ENCODE measurements at regions not wholly inside any gene's neighbourhood (a gene's known extent, or its start where the extent isn't known, plus 50 kb on each side); places are given as distances from the start of the nearest gene placed in this dataset.

DNA sequence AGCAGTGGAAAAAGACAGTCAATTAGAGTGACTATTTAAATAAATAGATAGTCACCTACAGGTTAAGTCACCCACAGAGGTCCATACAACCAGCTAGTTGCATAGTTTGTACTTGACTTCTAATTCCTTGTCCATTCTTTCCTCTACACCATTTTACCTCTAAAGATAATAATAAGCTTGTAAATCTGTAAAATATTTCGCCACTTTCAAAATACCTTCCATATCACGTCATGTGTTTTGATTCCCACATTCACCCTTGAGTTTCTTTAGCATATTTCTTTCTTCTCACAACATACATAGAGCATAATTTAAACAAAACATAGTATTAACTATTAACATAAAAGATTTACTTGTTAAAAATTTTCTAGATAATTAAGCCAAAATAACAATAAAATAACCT is 689.6 kb downstream of the MECOM start:
- no peak overlapping the region for H3K4me3 ChIP-seq (ENCODE audit: low read depth, low read length)
- no peak for DNase-seq (ENCODE audit: low read depth)
- TF ChIP-seq, protein P1, sequence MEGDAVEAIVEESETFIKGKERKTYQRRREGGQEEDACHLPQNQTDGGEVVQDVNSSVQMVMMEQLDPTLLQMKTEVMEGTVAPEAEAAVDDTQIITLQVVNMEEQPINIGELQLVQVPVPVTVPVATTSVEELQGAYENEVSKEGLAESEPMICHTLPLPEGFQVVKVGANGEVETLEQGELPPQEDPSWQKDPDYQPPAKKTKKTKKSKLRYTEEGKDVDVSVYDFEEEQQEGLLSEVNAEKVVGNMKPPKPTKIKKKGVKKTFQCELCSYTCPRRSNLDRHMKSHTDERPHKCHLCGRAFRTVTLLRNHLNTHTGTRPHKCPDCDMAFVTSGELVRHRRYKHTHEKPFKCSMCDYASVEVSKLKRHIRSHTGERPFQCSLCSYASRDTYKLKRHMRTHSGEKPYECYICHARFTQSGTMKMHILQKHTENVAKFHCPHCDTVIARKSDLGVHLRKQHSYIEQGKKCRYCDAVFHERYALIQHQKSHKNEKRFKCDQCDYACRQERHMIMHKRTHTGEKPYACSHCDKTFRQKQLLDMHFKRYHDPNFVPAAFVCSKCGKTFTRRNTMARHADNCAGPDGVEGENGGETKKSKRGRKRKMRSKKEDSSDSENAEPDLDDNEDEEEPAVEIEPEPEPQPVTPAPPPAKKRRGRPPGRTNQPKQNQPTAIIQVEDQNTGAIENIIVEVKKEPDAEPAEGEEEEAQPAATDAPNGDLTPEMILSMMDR (IDR thresholded peaks at IDR 0.05; ENCODE audit: insufficient read depth, low read depth, low read length), result no peak

DNA sequence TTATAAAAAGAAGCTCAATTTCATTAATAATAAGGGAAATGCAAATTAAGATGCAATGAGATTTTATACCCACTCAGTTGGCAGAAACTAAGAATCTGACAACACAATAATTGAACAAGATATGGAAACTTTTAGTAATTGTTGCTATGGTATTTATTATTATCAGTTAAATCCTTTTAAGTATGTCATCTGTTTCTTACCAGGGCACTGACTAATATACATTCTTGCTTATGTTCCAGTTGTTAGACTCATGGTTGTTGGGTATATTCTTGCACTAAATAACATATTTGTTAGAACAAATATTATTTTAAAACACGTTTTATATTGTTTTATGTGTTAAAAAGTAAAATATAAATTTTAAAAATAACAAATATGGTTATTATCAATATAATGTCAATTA is 690.3 kb downstream of the MECOM start:
- TF ChIP-seq, protein P1 (IDR thresholded peaks at IDR 0.05; ENCODE audit: insufficient read depth, low read depth, low read length), result no peak
- no peak overlapping the region for H3K4me3 ChIP-seq (ENCODE audit: low read depth, low read length)
- no peak for DNase-seq (ENCODE audit: low read depth)

DNA sequence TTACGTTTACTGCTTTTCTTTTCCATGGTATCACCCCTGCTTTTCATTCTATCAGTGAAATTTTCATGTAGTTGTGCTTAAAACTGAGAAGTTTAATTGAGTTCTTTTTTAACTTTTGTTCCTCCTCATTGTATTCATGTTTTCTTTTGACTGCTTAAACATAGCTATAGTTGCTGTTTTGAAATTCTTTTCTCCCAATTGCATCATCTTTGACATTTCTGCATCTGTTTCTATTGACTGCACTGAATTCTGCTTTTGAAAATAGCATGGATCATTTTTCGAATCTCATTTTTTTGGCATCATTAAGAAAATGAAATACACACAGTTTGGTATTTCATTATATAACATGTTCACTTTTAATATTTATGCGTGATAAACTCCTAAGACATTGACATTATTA is 694.9 kb downstream of the MECOM start:
- TF ChIP-seq, protein P1 (IDR thresholded peaks at IDR 0.05; ENCODE audit: insufficient read depth, low read depth, low read length), result no peak
- no peak overlapping the region for H3K4me3 ChIP-seq (ENCODE audit: low read depth, low read length)
- DNase-seq (ENCODE audit: low read depth), result peak; percentile 7

DNA sequence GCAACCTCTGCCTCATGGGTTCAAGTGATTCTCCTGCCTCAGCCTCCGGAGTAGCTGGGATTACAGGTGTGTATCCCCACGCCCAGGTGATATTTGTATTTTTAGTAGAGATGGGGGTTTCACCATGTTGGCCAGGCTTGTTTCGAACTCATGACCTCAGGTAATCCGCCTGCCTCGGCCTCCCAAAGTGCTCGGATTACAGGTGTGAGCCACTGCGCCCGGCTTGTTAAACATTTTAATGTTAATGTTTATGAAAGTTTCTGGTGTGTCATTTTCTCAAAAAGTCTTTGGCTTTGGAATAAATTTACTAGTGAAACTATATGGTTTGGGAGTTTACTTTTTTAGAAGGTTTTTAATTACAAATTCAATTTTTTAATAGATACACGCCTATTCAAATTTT is 698.8 kb downstream of the MECOM start:
- H3K4me3 ChIP-seq (ENCODE audit: low read depth, low read length), result no peak overlapping the region
- DNase-seq (ENCODE audit: low read depth), result no peak
- TF ChIP-seq, protein P1 (IDR thresholded peaks at IDR 0.05; ENCODE audit: insufficient read depth, low read depth, low read length), result no peak

DNA sequence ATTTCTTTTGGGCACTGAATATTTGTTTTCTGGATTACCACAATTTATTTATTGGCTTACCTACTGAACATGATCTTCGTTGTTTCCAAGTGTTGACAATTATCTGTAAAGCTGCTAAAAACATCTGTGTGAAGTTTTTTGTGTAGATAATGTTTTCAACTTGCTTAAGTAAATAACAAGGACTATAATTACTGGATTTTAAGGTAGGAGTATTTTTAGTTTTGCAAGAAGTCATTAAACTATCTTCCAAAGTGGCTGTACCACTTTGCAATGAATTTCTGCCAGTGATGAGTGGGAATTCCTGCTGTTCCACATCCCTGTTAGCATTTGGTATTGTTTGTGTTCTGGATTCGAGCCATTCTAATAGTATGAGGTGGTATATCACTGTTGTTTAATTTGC is 702.2 kb downstream of the MECOM start:
- DNase-seq (ENCODE audit: low read depth), result no peak

DNA sequence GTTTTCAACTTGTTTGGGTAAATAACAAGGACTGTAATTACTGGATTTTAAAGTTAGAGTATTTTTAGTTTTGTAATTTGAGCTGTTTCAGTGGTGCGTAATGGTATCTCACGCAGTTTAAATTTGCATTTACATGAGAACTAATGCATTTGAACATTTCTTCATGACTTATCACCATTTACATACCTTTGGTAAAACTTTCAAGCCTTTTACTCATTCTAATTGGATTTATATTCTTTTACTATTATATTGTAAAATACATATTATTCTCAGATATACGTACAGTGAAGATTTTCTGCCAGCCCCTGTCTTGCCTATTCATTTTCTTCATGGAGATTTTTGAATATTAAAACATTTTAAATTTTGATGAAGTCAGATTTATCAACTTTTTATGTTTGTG is 703.8 kb downstream of the MECOM start:
- no peak for DNase-seq (ENCODE audit: low read depth)
- TF ChIP-seq, protein P1 (IDR thresholded peaks at IDR 0.05; ENCODE audit: insufficient read depth, low read depth, low read length), result no peak
- no peak overlapping the region for H3K4me3 ChIP-seq (ENCODE audit: low read depth, low read length)

More for the DNA sequence above, 702.2 kb downstream of the MECOM start:
- TF ChIP-seq, protein P1 (IDR thresholded peaks at IDR 0.05; ENCODE audit: insufficient read depth, low read depth, low read length), result no peak
- H3K4me3 ChIP-seq (ENCODE audit: low read depth, low read length), result no peak overlapping the region

DNA sequence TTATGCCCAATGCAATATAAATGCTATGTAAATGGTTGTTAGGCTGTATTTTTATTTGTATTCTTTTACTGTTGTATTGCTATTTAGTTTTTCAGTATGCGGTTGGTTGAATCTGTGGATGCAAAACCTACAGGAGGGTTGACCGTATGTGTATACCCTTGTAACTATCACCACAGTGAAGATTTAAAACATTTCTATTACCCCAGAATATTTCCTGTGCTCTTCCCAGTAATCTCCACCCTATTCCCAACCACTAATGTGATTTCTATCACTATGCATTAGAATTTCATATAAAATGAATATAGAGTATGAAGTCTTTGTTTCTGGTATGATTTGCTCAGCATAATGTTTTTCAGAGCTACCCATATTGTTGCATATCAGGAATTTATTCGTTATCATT is 705.0 kb downstream of the MECOM start:
- DNase-seq (ENCODE audit: low read depth), result no peak
- H3K4me3 ChIP-seq (ENCODE audit: low read depth, low read length), result no peak overlapping the region
- TF ChIP-seq, protein P1 (IDR thresholded peaks at IDR 0.05; ENCODE audit: insufficient read depth, low read depth, low read length), result no peak

Measured in fibroblast of villous mesenchyme (primary cell).